ENCODE measurements at regions not wholly inside any gene's neighbourhood (a gene's known extent, or its start where the extent isn't known, plus 50 kb on each side); places are given as distances from the start of the nearest gene placed in this dataset.

DNA sequence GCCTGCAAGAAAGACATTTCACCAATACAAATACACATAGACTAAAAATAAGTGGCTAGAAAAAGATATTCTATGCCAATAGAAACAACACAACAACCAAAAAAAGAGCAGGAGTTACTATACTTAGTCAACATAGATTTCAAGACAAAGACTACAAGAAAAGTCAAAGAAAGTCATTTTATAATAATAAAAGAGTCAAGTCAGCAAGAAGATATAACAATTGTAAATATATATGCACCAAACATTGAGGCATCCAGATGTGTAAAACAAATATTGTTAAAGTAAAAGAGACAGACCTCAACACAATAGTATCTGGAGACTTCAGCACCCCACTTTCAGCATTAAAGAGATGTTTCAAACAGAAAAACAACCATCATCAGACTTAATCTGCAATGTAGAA, 104.6 kb downstream of the AMY1C start:
- DNase-seq (ENCODE audit: low spot score) = no peak
- H3K27ac ChIP-seq = no peak overlapping the region
- H3K36me3 ChIP-seq (replicated peaks; ENCODE audit: insufficient read depth, low read depth) = no peaks in the 10 kb centered on the region
- H3K4me2 ChIP-seq = no peak overlapping the region
- H3K79me2 ChIP-seq = no peaks in the 10 kb centered on the region
- no peak for TF ChIP-seq EZH2 (IDR thresholded peaks at IDR 0.05; ENCODE audit: borderline replicate concordance)
- TF ChIP-seq EZH2phosphoT487 (IDR thresholded peaks at IDR 0.05; ENCODE audit: low read depth, severe bottlenecking, unreplicated experiment) = no peak
- TF ChIP-seq, protein P1, sequence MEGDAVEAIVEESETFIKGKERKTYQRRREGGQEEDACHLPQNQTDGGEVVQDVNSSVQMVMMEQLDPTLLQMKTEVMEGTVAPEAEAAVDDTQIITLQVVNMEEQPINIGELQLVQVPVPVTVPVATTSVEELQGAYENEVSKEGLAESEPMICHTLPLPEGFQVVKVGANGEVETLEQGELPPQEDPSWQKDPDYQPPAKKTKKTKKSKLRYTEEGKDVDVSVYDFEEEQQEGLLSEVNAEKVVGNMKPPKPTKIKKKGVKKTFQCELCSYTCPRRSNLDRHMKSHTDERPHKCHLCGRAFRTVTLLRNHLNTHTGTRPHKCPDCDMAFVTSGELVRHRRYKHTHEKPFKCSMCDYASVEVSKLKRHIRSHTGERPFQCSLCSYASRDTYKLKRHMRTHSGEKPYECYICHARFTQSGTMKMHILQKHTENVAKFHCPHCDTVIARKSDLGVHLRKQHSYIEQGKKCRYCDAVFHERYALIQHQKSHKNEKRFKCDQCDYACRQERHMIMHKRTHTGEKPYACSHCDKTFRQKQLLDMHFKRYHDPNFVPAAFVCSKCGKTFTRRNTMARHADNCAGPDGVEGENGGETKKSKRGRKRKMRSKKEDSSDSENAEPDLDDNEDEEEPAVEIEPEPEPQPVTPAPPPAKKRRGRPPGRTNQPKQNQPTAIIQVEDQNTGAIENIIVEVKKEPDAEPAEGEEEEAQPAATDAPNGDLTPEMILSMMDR (IDR thresholded peaks at IDR 0.05; ENCODE audit: poor library complexity) = no peak
- H3K9me3 ChIP-seq (ENCODE audit: low read depth) = no peaks in the 10 kb centered on the region
- no peaks in the 10 kb centered on the region for H3K27me3 ChIP-seq
- H4K20me1 ChIP-seq (ENCODE audit: insufficient read depth, poor library complexity, severe bottlenecking) = no peaks in the 10 kb centered on the region
- H3K4me1 ChIP-seq (ENCODE audit: insufficient read depth) = no peaks in the 10 kb centered on the region
- no peak overlapping the region for H2AFZ ChIP-seq
- no peak overlapping the region for H3K4me3 ChIP-seq
- H3K9me2 ChIP-seq (replicated peaks; ENCODE audit: insufficient read depth) = no peaks in the 10 kb centered on the region

DNA sequence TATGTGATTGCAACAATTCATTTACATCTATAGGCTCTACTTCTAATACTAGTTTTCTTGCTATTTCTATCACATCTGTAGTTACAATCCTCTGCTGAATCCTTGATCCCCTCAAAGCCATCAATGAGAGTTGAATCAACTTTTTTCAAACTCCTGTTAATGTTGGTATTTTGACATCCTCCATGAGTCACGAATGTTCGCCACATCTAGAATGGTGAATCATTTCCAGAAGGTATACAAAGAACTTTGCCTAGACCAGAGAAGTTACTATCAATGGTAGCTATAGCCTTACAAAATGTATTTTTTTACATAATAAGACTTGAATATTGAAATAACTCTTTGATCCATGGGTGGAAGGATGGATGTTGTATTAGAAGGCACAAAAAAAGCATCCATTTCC, 110.0 kb downstream of the AMY1C start:
- 93% methylated on average over 2 of the region's 2 CpGs for WGBS (ENCODE audit: low lambda C conversion rate, missing lambda C conversion rate)
- no peak for TF ChIP-seq EZH2phosphoT487 (IDR thresholded peaks at IDR 0.05; ENCODE audit: low read depth, severe bottlenecking, unreplicated experiment)
- no peak for TF ChIP-seq EZH2 (IDR thresholded peaks at IDR 0.05; ENCODE audit: borderline replicate concordance)
- TF ChIP-seq, protein P1 (IDR thresholded peaks at IDR 0.05; ENCODE audit: poor library complexity) = no peak

DNA sequence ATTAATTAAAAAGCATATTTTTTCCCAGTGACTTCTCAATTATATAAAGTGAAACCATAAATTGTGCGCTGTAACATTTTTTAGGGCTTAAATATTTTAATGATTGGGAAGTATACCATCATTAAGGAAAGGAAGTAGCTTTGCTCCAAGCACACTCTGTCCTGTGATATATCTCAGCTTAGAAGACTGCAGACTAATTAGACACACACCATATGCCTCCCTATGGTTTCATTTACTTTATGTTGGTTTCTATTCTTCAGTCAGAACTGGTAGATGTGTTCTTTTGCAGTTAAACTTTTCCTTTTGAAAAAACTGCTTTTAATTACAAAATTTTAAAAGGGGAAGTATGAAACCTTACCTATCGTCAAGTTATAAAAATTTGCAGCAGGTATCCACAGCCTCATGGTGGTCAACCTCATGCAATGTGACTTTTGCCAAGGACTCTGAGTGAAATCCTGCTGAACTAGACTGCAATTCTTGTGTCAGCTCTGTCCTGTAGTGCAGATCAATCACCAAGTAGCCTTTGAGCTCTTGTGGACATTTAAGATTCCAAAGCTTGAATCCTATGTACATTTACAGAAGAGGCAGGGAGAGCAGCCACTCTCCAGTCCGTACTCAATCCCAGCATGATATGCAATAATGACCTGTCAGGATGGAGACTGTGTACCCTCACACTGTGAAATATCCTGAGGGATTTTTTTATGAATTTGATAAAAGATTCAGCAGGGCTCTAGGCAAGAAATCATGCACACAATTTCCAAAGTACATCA, 149.1 kb downstream of the AMY1C start:
- H3K27ac ChIP-seq = no peak overlapping the region
- TF ChIP-seq EZH2 (IDR thresholded peaks at IDR 0.05; ENCODE audit: borderline replicate concordance) = no peak
- TF ChIP-seq, protein P1 (IDR thresholded peaks at IDR 0.05; ENCODE audit: poor library complexity) = no peak
- TF ChIP-seq EZH2phosphoT487 (IDR thresholded peaks at IDR 0.05; ENCODE audit: low read depth, severe bottlenecking, unreplicated experiment) = no peak
- no peak overlapping the region for H3K4me3 ChIP-seq
- no peak for DNase-seq (ENCODE audit: low spot score)
- 70% methylated on average over 3 of the region's 3 CpGs for WGBS (ENCODE audit: low lambda C conversion rate, missing lambda C conversion rate)
- H3K9me3 ChIP-seq (ENCODE audit: low read depth) = no peaks in the 10 kb centered on the region
- H2AFZ ChIP-seq = no peak overlapping the region
- no peaks in the 10 kb centered on the region for H3K36me3 ChIP-seq (replicated peaks; ENCODE audit: insufficient read depth, low read depth)
- no peaks in the 10 kb centered on the region for H3K4me1 ChIP-seq (ENCODE audit: insufficient read depth)
- no peaks in the 10 kb centered on the region for H3K9me2 ChIP-seq (replicated peaks; ENCODE audit: insufficient read depth)
- no peaks in the 10 kb centered on the region for H4K20me1 ChIP-seq (ENCODE audit: insufficient read depth, poor library complexity, severe bottlenecking)
- H3K79me2 ChIP-seq = no peaks in the 10 kb centered on the region
- no peak overlapping the region for H3K4me2 ChIP-seq
- H3K27me3 ChIP-seq = no peaks in the 10 kb centered on the region

More for the DNA sequence above, 110.0 kb downstream of the AMY1C start:
- Histone ChIP-seq H3K4me2 (no peak overlapping the region), H3K4me3 (no peak overlapping the region), H3K36me3 (replicated peaks; ENCODE audit: insufficient read depth, low read depth) (no peaks in the 10 kb centered on the region), H3K79me2 (no peaks in the 10 kb centered on the region), H3K4me1 (ENCODE audit: insufficient read depth) (no peaks in the 10 kb centered on the region), H3K27me3 (no peaks in the 10 kb centered on the region), H3K9me3 (ENCODE audit: low read depth) (peaks cover 3% of the 10 kb centered on the region), H2AFZ (no peak overlapping the region), H4K20me1 (ENCODE audit: insufficient read depth, poor library complexity, severe bottlenecking) (no peaks in the 10 kb centered on the region), H3K9me2 (replicated peaks; ENCODE audit: insufficient read depth) (no peaks in the 10 kb centered on the region), H3K27ac (no peak overlapping the region)
- no peak for DNase-seq (ENCODE audit: low spot score)
